Neural cell (in vitro differentiated cells): ENCODE measurements at regions not wholly inside any gene's neighbourhood (a gene's known extent, or its start where the extent isn't known, plus 50 kb on each side); places are given as distances from the start of the nearest gene placed in this dataset.

Source experiments
- H2AFZ ChIP-seq: fragments of 200-600, 300-800 bp; sonication (generic), shearing (Covaris generic); 2 replicates; pipeline ENCODE4 v1.6.0; 2014; ENCODE audit warnings: low read depth, mild to moderate bottlenecking, antibody characterized with exemption, low read length, moderate library complexity
- H3F3A ChIP-seq: fragments of 200-600 bp; shearing (Covaris generic); 2 replicates; pipeline ENCODE4 v1.6.1; 2016; ENCODE audit warnings: mild to moderate bottlenecking, moderate library complexity, mixed read lengths, antibody characterized with exemption, low read length; ENCODE audit not compliant: insufficient read depth, poor library complexity, severe bottlenecking
- H3K27ac ChIP-seq: fragments of 200-600, 300-800 bp; sonication (generic), shearing (Covaris generic); 2 replicates; pipeline ENCODE4 v1.5.1; 2014; ENCODE audit warnings: mild to moderate bottlenecking, low read length, moderate library complexity
- H3K27me3 ChIP-seq: fragments of 300-800, 200-600 bp; sonication (generic), shearing (Covaris generic); 2 replicates; pipeline ENCODE4 v1.6.0; 2014; ENCODE audit warnings: mild to moderate bottlenecking, low read depth, low read length, moderate library complexity; ENCODE audit not compliant: insufficient read depth
- H3K36me3 ChIP-seq: fragments of 300-800, 200-600 bp; sonication (generic), shearing (Covaris generic); 2 replicates; pipeline ENCODE4 v1.5.1; 2014; ENCODE audit warnings: mild to moderate bottlenecking, antibody characterized with exemption, low read length, moderate library complexity; ENCODE audit not compliant: insufficient read depth
- H3K4me2 ChIP-seq: fragments of 300-800, 200-600 bp; sonication (generic), shearing (Covaris generic); 2 replicates; pipeline ENCODE4 v1.6.0; 2014; ENCODE audit warnings: mild to moderate bottlenecking, low read length
- H3K4me3 ChIP-seq: fragments of 300-800, 200-600 bp; sonication (generic), shearing (Covaris generic); 2 replicates; pipeline ENCODE4 v1.5.1; 2014; ENCODE audit warnings: mild to moderate bottlenecking, low read length, moderate library complexity
- H3K79me2 ChIP-seq: fragments of 200-600 bp; shearing (Covaris generic); replicated peaks from 2 replicates; pipeline ENCODE4 v1.6.0; 2014; ENCODE audit warnings: mild to moderate bottlenecking, low read length, moderate library complexity; ENCODE audit not compliant: insufficient read depth
- H3K9ac ChIP-seq: fragments of 300-800, 200-600 bp; sonication (generic), shearing (Covaris generic); 2 replicates; pipeline ENCODE4 v1.6.1; 2016; ENCODE audit warnings: mild to moderate bottlenecking, low read length, mixed read lengths
- H3K9me2 ChIP-seq: fragments of 200-600 bp; shearing (Covaris generic); 2 replicates; pipeline ENCODE4 v1.6.1; 2016; ENCODE audit warnings: mild to moderate bottlenecking, low read length, mixed read lengths; ENCODE audit not compliant: insufficient read depth
- H3K9me3 ChIP-seq: fragments of 200-600, 300-800 bp; sonication (generic), shearing (Covaris generic); 2 replicates; pipeline ENCODE4 v1.6.1; 2016; ENCODE audit warnings: mild to moderate bottlenecking, mixed run types, low read length, moderate library complexity, mixed read lengths
- H4K20me1 ChIP-seq: fragments of 200-600 bp; shearing (Covaris generic); 2 replicates; pipeline ENCODE4 v1.6.1; 2016; ENCODE audit warnings: mild to moderate bottlenecking, mixed run types; ENCODE audit not compliant: insufficient read depth
- CTCF ChIP-seq: fragments of 450-650 bp; IDR thresholded peaks from 2 replicates; pipeline ENCODE4 v1.5.1; 2014; ENCODE audit warnings: antibody characterized with exemption, mild to moderate bottlenecking, moderate library complexity; ENCODE audit not compliant: poor library complexity, severe bottlenecking
- EP300 ChIP-seq: fragments of 450-650 bp; conservative IDR thresholded peaks from 2 replicates; pipeline ENCODE4 v1.6.1; 2014; ENCODE audit warnings: antibody characterized with exemption, mild to moderate bottlenecking, moderate library complexity; ENCODE audit not compliant: poor library complexity, severe bottlenecking
- EZH2 ChIP-seq: fragments of 200-600, 300-800 bp; shearing (Covaris generic), sonication (generic); IDR thresholded peaks from 2 replicates; pipeline ENCODE4 v1.6.1; 2014; ENCODE audit warnings: antibody characterized with exemption, low read length, borderline replicate concordance, mild to moderate bottlenecking; ENCODE audit not compliant: insufficient read depth, poor library complexity, severe bottlenecking
- MXI1 ChIP-seq: fragments of 450-650 bp; conservative IDR thresholded peaks from 2 replicates; pipeline ENCODE4 v1.6.1; 2014; ENCODE audit warnings: antibody characterized with exemption, mild to moderate bottlenecking; ENCODE audit not compliant: poor library complexity, severe bottlenecking
- POLR2AphosphoS5 ChIP-seq: IDR thresholded peaks from 2 replicates; pipeline ENCODE4 v1.6.1; 2012
- RAD21 ChIP-seq: fragments of 450-650 bp; conservative IDR thresholded peaks from 2 replicates; pipeline ENCODE4 v1.6.1; 2014; ENCODE audit warnings: antibody characterized with exemption, mild to moderate bottlenecking, moderate library complexity
- REST ChIP-seq: IDR thresholded peaks from 2 replicates; pipeline ENCODE4 v1.6.1; 2012; ENCODE audit warnings: borderline replicate concordance
- SMC3 ChIP-seq: fragments of 450-650 bp; conservative IDR thresholded peaks from 2 replicates; pipeline ENCODE4 v1.6.1; 2014; ENCODE audit warnings: antibody characterized with exemption, mild to moderate bottlenecking, moderate library complexity; ENCODE audit not compliant: poor library complexity
- TAF1 ChIP-seq: IDR thresholded peaks from 2 replicates; pipeline ENCODE4 v1.6.1; 2012; ENCODE audit warnings: low read depth

GRCh38 chr6:3510178-3510577, 53.3 kb upstream of the SLC22A23 start:
- Histone ChIP-seq H4K20me1 (no peaks in the 10 kb centered on the region), H3K9ac (no peak overlapping the region), H3K4me3 (no peak overlapping the region), H3K4me2 (no peak overlapping the region), H3K36me3 (no peaks in the 10 kb centered on the region), H3F3A (no peaks in the 10 kb centered on the region), H3K9me3 (no peaks in the 10 kb centered on the region), H3K27ac (no peak overlapping the region), H3K27me3 (no peaks in the 10 kb centered on the region), H2AFZ (no peak overlapping the region), H3K9me2 (no peaks in the 10 kb centered on the region), H3K79me2 (no peaks in the 10 kb centered on the region)
- TF ChIP-seq SMC3 (no peak), MXI1 (no peak), POLR2AphosphoS5 (no peak), EZH2 (no peak), RAD21 (no peak), CTCF (no peak), REST (no peak), EP300 (no peak), TAF1 (no peak)

GRCh38 chr6:3509336-3509735, 52.5 kb upstream of the SLC22A23 start:
- Histone ChIP-seq H3K9me3 (no peaks in the 10 kb centered on the region), H3K9ac (no peak overlapping the region), H3K4me3 (no peak overlapping the region), H4K20me1 (no peaks in the 10 kb centered on the region), H2AFZ (no peak overlapping the region), H3K79me2 (no peaks in the 10 kb centered on the region), H3K9me2 (no peaks in the 10 kb centered on the region), H3K36me3 (no peaks in the 10 kb centered on the region), H3K4me2 (no peak overlapping the region), H3K27me3 (no peaks in the 10 kb centered on the region), H3K27ac (no peak overlapping the region), H3F3A (no peaks in the 10 kb centered on the region)
- no peak for TF ChIP-seq REST
- TF ChIP-seq SMC3, result no peak
- TF ChIP-seq RAD21, result no peak
- no peak for TF ChIP-seq POLR2AphosphoS5
- no peak for TF ChIP-seq MXI1
- TF ChIP-seq EZH2, result no peak
- TF ChIP-seq CTCF, result no peak
- no peak for TF ChIP-seq TAF1
- TF ChIP-seq EP300, result no peak
